WTC11 (cell line): ENCODE measurements at regions not wholly inside any gene's neighbourhood (a gene's known extent, or its start where the extent isn't known, plus 50 kb on each side); places are given as distances from the start of the nearest gene placed in this dataset.

Experiments
- ATAC-seq: fragments of 200-7000 bp; cut with Tn5 transposase; 2 replicates; pipeline ENCODE4 v1.10.0; 2021; ENCODE audit warnings: mild to moderate bottlenecking, moderate library complexity
- CTCF ChIA-PET: fragments of 300-600 bp; sonication (Branson Sonifier 250); formaldehyde crosslinking; loops from one replicate; lab custom pipeline; 2021; ENCODE audit warnings: antibody characterized with exemption; lab: Charles Lee
- POLR2A ChIA-PET: fragments of 350-600 bp; sonication (Branson Sonifier 250); formaldehyde crosslinking; loops from one replicate; lab custom pipeline; 2021; ENCODE audit warnings: antibody characterized with exemption; lab: Charles Lee
- DNase-seq: peaks from one replicate; pipeline ENCODE4 v3.0.0; 2021; ENCODE audit warnings: low spot score
- H3K27ac Mint-ChIP-seq: 2 replicates; pipeline ENCODE4 v1.8.0; 2021; ENCODE audit warnings: mixed read lengths
- H3K27me3 Mint-ChIP-seq: 2 replicates; pipeline ENCODE4 v1.8.0; 2021; ENCODE audit warnings: low read depth, mild to moderate bottlenecking, moderate library complexity, mixed read lengths
- H3K36me3 Mint-ChIP-seq: 2 replicates; pipeline ENCODE4 v1.8.0; 2021; ENCODE audit warnings: mixed read lengths
- H3K4me1 Mint-ChIP-seq: 2 replicates; pipeline ENCODE4 v1.8.0; 2022; ENCODE audit warnings: mixed read lengths
- H3K4me3 Mint-ChIP-seq: 2 replicates; pipeline ENCODE4 v1.8.0; 2021; ENCODE audit warnings: mild to moderate bottlenecking, moderate library complexity, mixed read lengths
- H3K9me3 Mint-ChIP-seq: 2 replicates; pipeline ENCODE4 v1.8.0; 2021; ENCODE audit warnings: mixed read lengths
- CDX4 ChIP-seq: fragments of 250-450 bp; sonication (Bioruptor Pico); IDR thresholded peaks from 2 replicates; pipeline ENCODE4 v1.9.0; 2021; ENCODE audit warnings: moderate library complexity, mild to moderate bottlenecking, inconsistent platforms, borderline replicate concordance
- E2F5 ChIP-seq: sonication (generic); formaldehyde crosslinking; IDR thresholded peaks from 2 replicates; pipeline ENCODE4 v1.8.1; 2022; ENCODE audit warnings: mild to moderate bottlenecking, moderate library complexity, missing genetic modification reagents
- FOXJ3 ChIP-seq: sonication (generic); formaldehyde crosslinking; IDR thresholded peaks from 2 replicates; pipeline ENCODE4 v1.9.0; 2021; ENCODE audit warnings: missing genetic modification reagents, mild to moderate bottlenecking, borderline replicate concordance
- FOXP1 ChIP-seq: sonication (generic); formaldehyde crosslinking; IDR thresholded peaks from 2 replicates; pipeline ENCODE4 v1.8.0; 2022; ENCODE audit warnings: missing genetic modification reagents, mild to moderate bottlenecking, moderate library complexity, borderline replicate concordance
- GRHL2 ChIP-seq: fragments of 250-450 bp; sonication (Bioruptor Pico); IDR thresholded peaks from 2 replicates; pipeline ENCODE4 v1.8.0; 2022; ENCODE audit warnings: mild to moderate bottlenecking, moderate library complexity; ENCODE audit not compliant: insufficient replicate concordance, severe bottlenecking
- KAT7 ChIP-seq: sonication (generic); formaldehyde crosslinking; IDR thresholded peaks from 2 replicates; pipeline ENCODE4 v1.8.1; 2023; ENCODE audit warnings: missing genetic modification reagents, mild to moderate bottlenecking, borderline replicate concordance
- MXD4 ChIP-seq: fragments of 250-450 bp; sonication (Bioruptor Pico); IDR thresholded peaks from 2 replicates; pipeline ENCODE4 v1.8.0; 2021; ENCODE audit warnings: mild to moderate bottlenecking, moderate library complexity, borderline replicate concordance
- NFATC4 ChIP-seq: fragments of 250-450 bp; sonication (Bioruptor Pico); IDR thresholded peaks from 2 replicates; pipeline ENCODE4 v1.9.0; 2021; ENCODE audit warnings: mild to moderate bottlenecking
- NR2C2 ChIP-seq: sonication (generic); formaldehyde crosslinking; IDR thresholded peaks from 2 replicates; pipeline ENCODE4 v1.8.0; 2022; ENCODE audit warnings: mild to moderate bottlenecking, missing genetic modification reagents
- PRDM15 ChIP-seq: sonication (generic); formaldehyde crosslinking; IDR thresholded peaks from 2 replicates; pipeline ENCODE4 v1.8.0; 2022; ENCODE audit warnings: missing genetic modification reagents
- PRRX2 ChIP-seq: fragments of 250-450 bp; sonication (Bioruptor Pico); IDR thresholded peaks from 2 replicates; pipeline ENCODE4 v1.8.0; 2021; ENCODE audit warnings: mild to moderate bottlenecking
- RELA ChIP-seq: sonication (generic); formaldehyde crosslinking; IDR thresholded peaks from 2 replicates; pipeline ENCODE4 v1.8.1; 2022; ENCODE audit warnings: missing genetic modification reagents, mild to moderate bottlenecking, borderline replicate concordance
- SMAD3 ChIP-seq: sonication (generic); formaldehyde crosslinking; IDR thresholded peaks from 2 replicates; pipeline ENCODE4 v1.8.0; 2022; ENCODE audit warnings: missing genetic modification reagents, mild to moderate bottlenecking, borderline replicate concordance
- SMAD4 ChIP-seq: sonication (generic); formaldehyde crosslinking; IDR thresholded peaks from 2 replicates; pipeline ENCODE4 v1.8.0; 2022; ENCODE audit warnings: mild to moderate bottlenecking, missing genetic modification reagents
- TEAD4 ChIP-seq: sonication (generic); formaldehyde crosslinking; IDR thresholded peaks from 2 replicates; pipeline ENCODE4 v1.8.0; 2022; ENCODE audit warnings: mild to moderate bottlenecking, missing genetic modification reagents
- ZNF219 ChIP-seq: sonication (generic); formaldehyde crosslinking; IDR thresholded peaks from 2 replicates; pipeline ENCODE4 v1.8.0; 2023; ENCODE audit warnings: missing genetic modification reagents, mild to moderate bottlenecking, borderline replicate concordance
- ZNF232 ChIP-seq: sonication (generic); formaldehyde crosslinking; IDR thresholded peaks from 2 replicates; pipeline ENCODE4 v1.8.0; 2022; ENCODE audit warnings: mild to moderate bottlenecking, missing genetic modification reagents
- ZNF423 ChIP-seq: fragments of 250-450 bp; sonication (Bioruptor Pico); IDR thresholded peaks from 2 replicates; pipeline ENCODE4 v2.1.2; 2022; ENCODE audit warnings: mild to moderate bottlenecking, moderate library complexity
- TF ChIP-seq, protein P1 (sequence below): fragments of 250-450 bp; sonication (Bioruptor Pico); IDR thresholded peaks from 2 replicates; pipeline ENCODE4 v1.9.0; 2021; ENCODE audit warnings: mild to moderate bottlenecking, borderline replicate concordance
- TF ChIP-seq, protein P2 (sequence below): sonication (generic); formaldehyde crosslinking; IDR thresholded peaks from 2 replicates; pipeline ENCODE4 v1.8.0; 2022; ENCODE audit warnings: mild to moderate bottlenecking, missing genetic modification reagents

GRCh38 chr6:27777614-27778355, 134.4 kb downstream of the OR2B2 start (continued):
- no peak for TF ChIP-seq PRDM15 (CRISPR knock-in tag)
- no peak for TF ChIP-seq FOXJ3 (CRISPR knock-in tag)

- Mint-ChIP-seq H3K9me3 (peaks cover 14% of the 10 kb centered on the region), H3K36me3 (peaks cover 13% of the 10 kb centered on the region), H3K27ac (no peak overlapping the region), H3K4me1 (peaks cover 24% of the 10 kb centered on the region), H3K27me3 (peaks cover 91% of the 10 kb centered on the region), H3K4me3 (peak overlapping the region; percentile 71)
- CTCF ChIA-PET = interaction anchor here (0.8 to 1.0 kb wide), 2 partner anchors 19 to 25 kb away, joined by 5 to 6 read pairs; no protein-coding TSS in a partner anchor
- peak; percentile 8 for ATAC-seq
- no peak for TF ChIP-seq NFATC4 (CRISPR knock-in tag)
- TF ChIP-seq FOXJ3 (CRISPR knock-in tag) = no peak
- TF ChIP-seq ZNF232 (CRISPR knock-in tag) = no peak
- no peak for TF ChIP-seq E2F5 (CRISPR knock-in tag)
- no peak for TF ChIP-seq ZNF423
- TF ChIP-seq ZNF219 (CRISPR knock-in tag) = no peak
- TF ChIP-seq, protein P1, sequence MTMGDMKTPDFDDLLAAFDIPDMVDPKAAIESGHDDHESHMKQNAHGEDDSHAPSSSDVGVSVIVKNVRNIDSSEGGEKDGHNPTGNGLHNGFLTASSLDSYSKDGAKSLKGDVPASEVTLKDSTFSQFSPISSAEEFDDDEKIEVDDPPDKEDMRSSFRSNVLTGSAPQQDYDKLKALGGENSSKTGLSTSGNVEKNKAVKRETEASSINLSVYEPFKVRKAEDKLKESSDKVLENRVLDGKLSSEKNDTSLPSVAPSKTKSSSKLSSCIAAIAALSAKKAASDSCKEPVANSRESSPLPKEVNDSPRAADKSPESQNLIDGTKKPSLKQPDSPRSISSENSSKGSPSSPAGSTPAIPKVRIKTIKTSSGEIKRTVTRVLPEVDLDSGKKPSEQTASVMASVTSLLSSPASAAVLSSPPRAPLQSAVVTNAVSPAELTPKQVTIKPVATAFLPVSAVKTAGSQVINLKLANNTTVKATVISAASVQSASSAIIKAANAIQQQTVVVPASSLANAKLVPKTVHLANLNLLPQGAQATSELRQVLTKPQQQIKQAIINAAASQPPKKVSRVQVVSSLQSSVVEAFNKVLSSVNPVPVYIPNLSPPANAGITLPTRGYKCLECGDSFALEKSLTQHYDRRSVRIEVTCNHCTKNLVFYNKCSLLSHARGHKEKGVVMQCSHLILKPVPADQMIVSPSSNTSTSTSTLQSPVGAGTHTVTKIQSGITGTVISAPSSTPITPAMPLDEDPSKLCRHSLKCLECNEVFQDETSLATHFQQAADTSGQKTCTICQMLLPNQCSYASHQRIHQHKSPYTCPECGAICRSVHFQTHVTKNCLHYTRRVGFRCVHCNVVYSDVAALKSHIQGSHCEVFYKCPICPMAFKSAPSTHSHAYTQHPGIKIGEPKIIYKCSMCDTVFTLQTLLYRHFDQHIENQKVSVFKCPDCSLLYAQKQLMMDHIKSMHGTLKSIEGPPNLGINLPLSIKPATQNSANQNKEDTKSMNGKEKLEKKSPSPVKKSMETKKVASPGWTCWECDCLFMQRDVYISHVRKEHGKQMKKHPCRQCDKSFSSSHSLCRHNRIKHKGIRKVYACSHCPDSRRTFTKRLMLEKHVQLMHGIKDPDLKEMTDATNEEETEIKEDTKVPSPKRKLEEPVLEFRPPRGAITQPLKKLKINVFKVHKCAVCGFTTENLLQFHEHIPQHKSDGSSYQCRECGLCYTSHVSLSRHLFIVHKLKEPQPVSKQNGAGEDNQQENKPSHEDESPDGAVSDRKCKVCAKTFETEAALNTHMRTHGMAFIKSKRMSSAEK (CRISPR knock-in tag) = no peak
- no peak for TF ChIP-seq KAT7 (CRISPR knock-in tag)
- no peak for TF ChIP-seq CDX4 (CRISPR knock-in tag)
- TF ChIP-seq FOXP1 (CRISPR knock-in tag) = no peak
- no peak for TF ChIP-seq TEAD4 (CRISPR knock-in tag)
- no peak for TF ChIP-seq GRHL2 (CRISPR knock-in tag)
- no peak for TF ChIP-seq SMAD4
- TF ChIP-seq NR2C2 (CRISPR knock-in tag) = no peak
- no peak for TF ChIP-seq RELA (CRISPR knock-in tag)
- TF ChIP-seq SMAD3 = no peak
- TF ChIP-seq PRRX2 = no peak
- no peak for TF ChIP-seq MXD4 (CRISPR knock-in tag)
- TF ChIP-seq, protein P2, sequence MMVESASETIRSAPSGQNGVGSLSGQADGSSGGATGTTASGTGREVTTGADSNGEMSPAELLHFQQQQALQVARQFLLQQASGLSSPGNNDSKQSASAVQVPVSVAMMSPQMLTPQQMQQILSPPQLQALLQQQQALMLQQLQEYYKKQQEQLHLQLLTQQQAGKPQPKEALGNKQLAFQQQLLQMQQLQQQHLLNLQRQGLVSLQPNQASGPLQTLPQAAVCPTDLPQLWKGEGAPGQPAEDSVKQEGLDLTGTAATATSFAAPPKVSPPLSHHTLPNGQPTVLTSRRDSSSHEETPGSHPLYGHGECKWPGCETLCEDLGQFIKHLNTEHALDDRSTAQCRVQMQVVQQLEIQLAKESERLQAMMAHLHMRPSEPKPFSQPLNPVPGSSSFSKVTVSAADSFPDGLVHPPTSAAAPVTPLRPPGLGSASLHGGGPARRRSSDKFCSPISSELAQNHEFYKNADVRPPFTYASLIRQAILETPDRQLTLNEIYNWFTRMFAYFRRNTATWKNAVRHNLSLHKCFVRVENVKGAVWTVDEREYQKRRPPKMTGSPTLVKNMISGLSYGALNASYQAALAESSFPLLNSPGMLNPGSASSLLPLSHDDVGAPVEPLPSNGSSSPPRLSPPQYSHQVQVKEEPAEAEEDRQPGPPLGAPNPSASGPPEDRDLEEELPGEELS (CRISPR knock-in tag) = no peak
- POLR2A ChIA-PET = interaction anchor here (0.7 kb wide), 1 partner anchor 872 kb away, joined by 4 read pairs; no protein-coding TSS in a partner anchor
- no peak for DNase-seq
Observed at GRCh38 chr6:27777126-27777525, 135.1 kb downstream of the OR2B2 start.
